ENCODE measurements at regions not wholly inside any gene's neighbourhood (a gene's known extent, or its start where the extent isn't known, plus 50 kb on each side); places are given as distances from the start of the nearest gene placed in this dataset.

DNA sequence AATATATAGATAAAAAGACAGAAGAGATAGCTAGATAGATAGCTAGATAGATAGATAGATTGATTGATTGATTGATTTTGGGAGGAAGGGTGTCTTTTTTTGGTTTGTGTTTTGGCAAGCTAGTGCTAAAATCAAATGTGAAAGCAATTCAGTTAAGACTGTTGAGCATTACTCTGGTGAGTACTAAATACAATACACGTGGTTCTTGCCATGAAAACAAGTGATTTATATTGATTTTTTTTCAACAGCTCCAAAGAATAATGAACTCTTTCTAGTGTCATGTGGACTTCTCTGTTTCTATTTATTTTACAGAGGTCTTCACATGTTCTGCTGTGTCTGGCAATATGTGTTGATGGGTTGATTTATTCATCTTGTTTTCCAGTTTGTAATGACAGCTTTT is 172.0 kb downstream of the POU4F1 start:
- Histone ChIP-seq H3K36me3 (replicated peaks in 1 of 2; ENCODE audit: control extremely low read depth in 1 of 2, control insufficient read depth in 1 of 2, extremely low read depth in 1 of 2, insufficient read depth in 2 of 2, low read length in 1 of 2) (no peaks in the 10 kb centered on the region), H3K9me3 (ENCODE audit: control extremely low read depth in 1 of 3, control insufficient read depth in 2 of 3, insufficient read depth in 1 of 3, low read length in 2 of 3) (peaks cover 0 to 1% (median 0%) of the 10 kb centered on the region in 3 donors), H2AFZ (ENCODE audit: insufficient read depth, low read depth, low read length, poor library complexity, severe bottlenecking) (no peak overlapping the region), H3K27me3 (replicated peaks in 1 of 4; ENCODE audit: control extremely low read depth in 1 of 4, control insufficient read depth in 3 of 4, insufficient read depth in 4 of 4, low read length in 3 of 4) (peaks cover 0 to 2% (median 0%) of the 10 kb centered on the region in 4 experiments), H4K20me1 (ENCODE audit: control insufficient read depth, insufficient read depth, low read length, poor library complexity, severe bottlenecking) (no peaks in the 10 kb centered on the region), H3K4me1 (ENCODE audit: control insufficient read depth in 2 of 2, insufficient read depth in 2 of 2, low read length in 2 of 2) (no peaks in the 10 kb centered on the region), H3K4me3 (ENCODE audit: control extremely low read depth in 1 of 5, extremely low read depth in 1 of 5, insufficient read depth in 1 of 5, low read depth in 2 of 5, low read length in 4 of 5) (no peak overlapping the region), H3K79me2 (ENCODE audit: control insufficient read depth, insufficient read depth, low read length) (no peaks in the 10 kb centered on the region), H3K9ac (ENCODE audit: low read length) (no peak overlapping the region), H3K27ac (ENCODE audit: low read length in 2 of 2) (no peak overlapping the region), H3K4me2 (replicated peaks; ENCODE audit: low read depth, low read length, poor library complexity, severe bottlenecking) (no peak overlapping the region)
- DNase-seq (no peak), ATAC-seq (ENCODE audit: low read depth) (no peak)
- ChIA-PET POLR2A (interaction anchor here (0.6 kb wide), 1 partner anchor 654 kb away, joined by 6 read pairs; no protein-coding TSS in a partner anchor), CTCF (no interaction called here)
- no peaks in the 10 kb centered on the region for H3K9me3 Mint-ChIP-seq (ENCODE audit: insufficient read depth)
- no peak overlapping the region for H3K27ac Mint-ChIP-seq
- no peak overlapping the region for H3K4me3 Mint-ChIP-seq
- H3K4me1 Mint-ChIP-seq, result no peaks in the 10 kb centered on the region
- intact Hi-C loops (cut with micrococcal nuclease), result no loop called here
- WGBS (ENCODE audit: insufficient coverage), result no CpG with 5 or more reads among the region's 1 CpG
- TF ChIP-seq, protein P1, sequence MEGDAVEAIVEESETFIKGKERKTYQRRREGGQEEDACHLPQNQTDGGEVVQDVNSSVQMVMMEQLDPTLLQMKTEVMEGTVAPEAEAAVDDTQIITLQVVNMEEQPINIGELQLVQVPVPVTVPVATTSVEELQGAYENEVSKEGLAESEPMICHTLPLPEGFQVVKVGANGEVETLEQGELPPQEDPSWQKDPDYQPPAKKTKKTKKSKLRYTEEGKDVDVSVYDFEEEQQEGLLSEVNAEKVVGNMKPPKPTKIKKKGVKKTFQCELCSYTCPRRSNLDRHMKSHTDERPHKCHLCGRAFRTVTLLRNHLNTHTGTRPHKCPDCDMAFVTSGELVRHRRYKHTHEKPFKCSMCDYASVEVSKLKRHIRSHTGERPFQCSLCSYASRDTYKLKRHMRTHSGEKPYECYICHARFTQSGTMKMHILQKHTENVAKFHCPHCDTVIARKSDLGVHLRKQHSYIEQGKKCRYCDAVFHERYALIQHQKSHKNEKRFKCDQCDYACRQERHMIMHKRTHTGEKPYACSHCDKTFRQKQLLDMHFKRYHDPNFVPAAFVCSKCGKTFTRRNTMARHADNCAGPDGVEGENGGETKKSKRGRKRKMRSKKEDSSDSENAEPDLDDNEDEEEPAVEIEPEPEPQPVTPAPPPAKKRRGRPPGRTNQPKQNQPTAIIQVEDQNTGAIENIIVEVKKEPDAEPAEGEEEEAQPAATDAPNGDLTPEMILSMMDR (IDR thresholded peaks at IDR 0.05), result no peak
- TF ChIP-seq EZH2 (IDR thresholded peaks at IDR 0.05; ENCODE audit: borderline replicate concordance, insufficient read depth, low read depth, low read length, poor library complexity, severe bottlenecking), result no peak
- no peaks in the 10 kb centered on the region for H3K27me3 Mint-ChIP-seq

DNA sequence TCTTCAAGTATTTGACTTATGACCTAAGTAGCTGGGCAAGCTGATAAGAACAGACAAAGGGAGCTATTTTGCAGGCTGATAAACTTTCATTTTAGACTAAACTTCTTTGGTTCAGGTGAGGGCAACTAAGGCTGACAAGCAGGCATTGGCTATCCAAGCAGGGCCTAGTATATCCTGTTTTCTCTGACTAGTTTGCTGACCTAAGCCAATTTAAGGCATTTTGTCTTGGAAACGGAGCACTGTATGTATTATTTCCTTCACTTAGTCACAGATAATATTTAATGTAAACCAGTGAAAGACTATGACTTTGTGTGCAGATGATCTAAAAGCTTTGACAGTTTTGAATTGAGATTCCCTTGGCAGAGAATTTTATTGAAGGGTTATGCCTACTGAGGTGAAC is 172.5 kb downstream of the POU4F1 start:
- H3K27me3 ChIP-seq (replicated peaks in 1 of 4; ENCODE audit: control extremely low read depth in 1 of 4, control insufficient read depth in 3 of 4, insufficient read depth in 4 of 4, low read length in 3 of 4), result peaks cover 0 to 2% (median 0%) of the 10 kb centered on the region in 4 experiments
- no peak for TF ChIP-seq EZH2 (IDR thresholded peaks at IDR 0.05; ENCODE audit: borderline replicate concordance, insufficient read depth, low read depth, low read length, poor library complexity, severe bottlenecking)
- TF ChIP-seq, protein P1 (IDR thresholded peaks at IDR 0.05), result no peak
- Mint-ChIP-seq H3K27ac (no peak overlapping the region), H3K4me3 (no peak overlapping the region), H3K27me3 (no peaks in the 10 kb centered on the region), H3K9me3 (ENCODE audit: insufficient read depth) (no peaks in the 10 kb centered on the region), H3K4me1 (no peaks in the 10 kb centered on the region)
- no peaks in the 10 kb centered on the region for H4K20me1 ChIP-seq (ENCODE audit: control insufficient read depth, insufficient read depth, low read length, poor library complexity, severe bottlenecking)
- H3K36me3 ChIP-seq (replicated peaks in 1 of 2; ENCODE audit: control extremely low read depth in 1 of 2, control insufficient read depth in 1 of 2, extremely low read depth in 1 of 2, insufficient read depth in 2 of 2, low read length in 1 of 2), result no peaks in the 10 kb centered on the region
- DNase-seq (no peak), ATAC-seq (ENCODE audit: low read depth) (no peak)
- intact Hi-C loops (cut with micrococcal nuclease), result no loop called here
- ChIA-PET POLR2A (no interaction called here), CTCF (no interaction called here)
- no peak overlapping the region for H3K27ac ChIP-seq (ENCODE audit: low read length in 2 of 2)
- no peak overlapping the region for H2AFZ ChIP-seq (ENCODE audit: insufficient read depth, low read depth, low read length, poor library complexity, severe bottlenecking)
- no peak overlapping the region for H3K4me3 ChIP-seq (ENCODE audit: control extremely low read depth in 1 of 5, extremely low read depth in 1 of 5, insufficient read depth in 1 of 5, low read depth in 2 of 5, low read length in 4 of 5)
- WGBS (ENCODE audit: insufficient coverage), result no CpG with 5 or more reads among the region's 1 CpG
- no peak overlapping the region for H3K4me2 ChIP-seq (replicated peaks; ENCODE audit: low read depth, low read length, poor library complexity, severe bottlenecking)
- peaks cover 0 to 1% (median 0%) of the 10 kb centered on the region in 3 donors for H3K9me3 ChIP-seq (ENCODE audit: control extremely low read depth in 1 of 3, control insufficient read depth in 2 of 3, insufficient read depth in 1 of 3, low read length in 2 of 3)
- H3K79me2 ChIP-seq (ENCODE audit: control insufficient read depth, insufficient read depth, low read length), result no peaks in the 10 kb centered on the region
- H3K9ac ChIP-seq (ENCODE audit: low read length), result no peak overlapping the region
- H3K4me1 ChIP-seq (ENCODE audit: control insufficient read depth in 2 of 2, insufficient read depth in 2 of 2, low read length in 2 of 2), result no peaks in the 10 kb centered on the region

All from B cell (primary cell).